ENCODE measurements at regions not wholly inside any gene's neighbourhood (a gene's known extent, or its start where the extent isn't known, plus 50 kb on each side); places are given as distances from the start of the nearest gene placed in this dataset.
"Not testable (repeated sequence)": the region's sequence is repeated elsewhere in the genome, so short reads cannot be mapped to it uniquely, and the experiment has no call there.

GRCh38 chr1:221246067-221246466 is 366.8 kb downstream of the HLX start:
- intact Hi-C loops (cut with micrococcal nuclease), result no loop called here

- intact Hi-C loops (cut with micrococcal nuclease), result no loop called here
Observed at GRCh38 chr1:221246628-221247415, 367.6 kb downstream of the HLX start.

GRCh38 chr1:221251580-221251979 is 372.3 kb downstream of the HLX start:
- intact Hi-C loops (cut with micrococcal nuclease), result no loop called here

GRCh38 chr1:221254813-221255212 is 375.6 kb downstream of the HLX start:
- intact Hi-C loops (cut with micrococcal nuclease), result no loop called here

GRCh38 chr1:221256773-221257172 is 377.5 kb downstream of the HLX start:
- intact Hi-C loops (cut with micrococcal nuclease), result no loop called here

- intact Hi-C loops (cut with micrococcal nuclease), result not testable (repeated sequence)
Observed at GRCh38 chr1:221257548-221257947, 378.3 kb downstream of the HLX start.

- intact Hi-C loops (cut with micrococcal nuclease), result loop anchor here (10.0 kb wide), 1 partner anchor 1192 kb away; no protein-coding TSS in a partner anchor
Observed at GRCh38 chr1:221262677-221263076, 383.4 kb downstream of the HLX start.

- intact Hi-C loops (cut with micrococcal nuclease), result loop anchor here (1.0 to 10.0 kb wide), 2 partner anchors 171 to 1191 kb away; no protein-coding TSS in a partner anchor
Observed at GRCh38 chr1:221263831-221264767, 384.9 kb downstream of the HLX start.

- intact Hi-C loops (cut with micrococcal nuclease), result loop anchor here (1.0 to 10.0 kb wide), 2 partner anchors 170 to 1190 kb away; no protein-coding TSS in a partner anchor
Observed at GRCh38 chr1:221264848-221265247, 385.6 kb downstream of the HLX start.

- intact Hi-C loops (cut with micrococcal nuclease), result loop anchor here (10.0 kb wide), 1 partner anchor 1187 kb away; no protein-coding TSS in a partner anchor
Observed at GRCh38 chr1:221268295-221268694, 389.1 kb downstream of the HLX start.

GRCh38 chr1:221271701-221272100 is 392.5 kb downstream of the HLX start:
- intact Hi-C loops (cut with micrococcal nuclease), result no loop called here

GRCh38 chr1:221272940-221273339 is 393.7 kb downstream of the HLX start:
- intact Hi-C loops (cut with micrococcal nuclease), result no loop called here

- intact Hi-C loops (cut with micrococcal nuclease), result no loop called here
Observed at GRCh38 chr1:221274373-221274772, 395.1 kb downstream of the HLX start.

GRCh38 chr1:221276896-221277409 is 397.7 kb downstream of the HLX start:
- intact Hi-C loops (cut with micrococcal nuclease), result no loop called here

- intact Hi-C loops (cut with micrococcal nuclease), result no loop called here
Observed at GRCh38 chr1:221279146-221279545, 399.9 kb downstream of the HLX start.

- intact Hi-C loops (cut with micrococcal nuclease), result no loop called here
Observed at GRCh38 chr1:221283532-221283931, 404.3 kb downstream of the HLX start.

- intact Hi-C loops (cut with micrococcal nuclease), result no loop called here
Observed at GRCh38 chr1:221284028-221284427, 404.8 kb downstream of the HLX start.

GRCh38 chr1:221284991-221285390 is 405.7 kb downstream of the HLX start:
- intact Hi-C loops (cut with micrococcal nuclease), result not testable (repeated sequence)

GRCh38 chr1:221285458-221286210 is 406.4 kb downstream of the HLX start:
- intact Hi-C loops (cut with micrococcal nuclease), result not testable (repeated sequence)

GRCh38 chr1:221286399-221286798 is 407.2 kb downstream of the HLX start:
- intact Hi-C loops (cut with micrococcal nuclease), result no loop called here

GRCh38 chr1:221289103-221289502 is 409.9 kb downstream of the HLX start:
- intact Hi-C loops (cut with micrococcal nuclease), result no loop called here

Measured in T-helper 2 cell treated with Interferon-gamma antibody and Interleukin-4, amounts not matched to agents 100 ng/mL and 5 ng/mL, for 36 hours (primary cell).